IMR-90 (cell line): ENCODE measurements at regions not wholly inside any gene's neighbourhood (a gene's known extent, or its start where the extent isn't known, plus 50 kb on each side); places are given as distances from the start of the nearest gene placed in this dataset.
"Not testable (repeated sequence)": the region's sequence is repeated elsewhere in the genome, so short reads cannot be mapped to it uniquely, and the experiment has no call there.

ENCODE experiments used
- ATAC-seq: fragments of 200-7000 bp; cut with Tn5 transposase; 2 replicates; pipeline ENCODE4 v1.9.1; 2020; ENCODE audit warnings: low read depth, mild to moderate bottlenecking, moderate library complexity
- BruUV-seq: library from RNA; stranded (reverse); fragments of 400-500 nt; replicated peaks from 2 replicates; lab custom pipeline; 2021; lab: Mats Ljungman, UMichigan
- CTCF ChIA-PET: fragments of 300-600 bp; formaldehyde crosslinking; extraction: SDS; loops from one replicate; lab custom pipeline; 2021; ENCODE audit warnings: antibody characterized with exemption; lab: Yijun Ruan, JAX
- POLR2A ChIA-PET: fragments of 300-600 bp; sonication (Branson Sonifier 250); formaldehyde crosslinking; loops from one replicate; lab custom pipeline; 2022; ENCODE audit warnings: antibody characterized with exemption; ENCODE audit not compliant: unreplicated experiment; lab: Charles Lee
- DNase-seq: peaks from one replicate; pipeline ENCODE4 v3.0.0; 2013
- H2AFZ ChIP-seq: replicated peaks from 2 replicates; pipeline ENCODE3; 2013; ENCODE audit warnings: low read length, mild to moderate bottlenecking; ENCODE audit not compliant: poor library complexity
- H2AK5ac ChIP-seq: 2 replicates; pipeline ENCODE4 v1.6.1; 2013; ENCODE audit warnings: low read depth, low read length, inconsistent platforms
- H2AK9ac ChIP-seq: replicated peaks from 2 replicates; pipeline ENCODE3; 2013; ENCODE audit warnings: mild to moderate bottlenecking, low read depth, low read length, moderate library complexity; ENCODE audit not compliant: poor library complexity
- H2BK120ac ChIP-seq: 2 replicates; pipeline ENCODE4 v1.6.1; 2013; ENCODE audit warnings: low read depth, low read length, inconsistent platforms
- H2BK15ac ChIP-seq: 3 replicates; pipeline ENCODE4 v1.6.1; 2013; ENCODE audit warnings: low read depth, low read length, inconsistent platforms
- H2BK20ac ChIP-seq: 2 replicates; pipeline ENCODE4 v1.6.1; 2013; ENCODE audit warnings: low read depth, mild to moderate bottlenecking, inconsistent platforms, low read length, moderate library complexity
- H2BK5ac ChIP-seq: 2 replicates; pipeline ENCODE4 v1.6.1; 2013; ENCODE audit warnings: mild to moderate bottlenecking, low read depth, low read length, inconsistent platforms; ENCODE audit not compliant: poor library complexity, severe bottlenecking
- H3K14ac ChIP-seq: replicated peaks from 2 replicates; pipeline ENCODE4 v1.6.1; 2013; ENCODE audit warnings: low read depth, low read length, inconsistent platforms
- H3K18ac ChIP-seq: 2 replicates; pipeline ENCODE4 v1.6.1; 2013; ENCODE audit warnings: low read depth, low read length, control low read depth
- H3K23ac ChIP-seq: 2 replicates; pipeline ENCODE4 v1.6.1; 2013; ENCODE audit warnings: low read depth, low read length, inconsistent platforms
- H3K27ac ChIP-seq: 2 replicates; pipeline ENCODE4 v1.5.1; 2013; ENCODE audit warnings: mild to moderate bottlenecking, control low read depth, low read length; ENCODE audit not compliant: insufficient read depth
- H3K27me3 ChIP-seq: 2 replicates; pipeline ENCODE4 v1.6.1; 2013; ENCODE audit warnings: low read length; ENCODE audit not compliant: control insufficient read depth, insufficient read depth
- H3K36me3 ChIP-seq: 2 replicates; pipeline ENCODE4 v1.6.1; 2013; ENCODE audit warnings: low read length, mixed read lengths; ENCODE audit not compliant: control insufficient read depth, insufficient read depth
- H3K4ac ChIP-seq: 2 replicates; pipeline ENCODE4 v1.6.1; 2013; ENCODE audit warnings: low read depth, low read length, inconsistent platforms
- H3K4me1 ChIP-seq: 2 replicates; pipeline ENCODE4 v1.6.1; 2013; ENCODE audit warnings: low read length, mixed read lengths; ENCODE audit not compliant: control insufficient read depth, insufficient read depth
- H3K4me2 ChIP-seq: 2 replicates; pipeline ENCODE4 v1.6.1; 2013; ENCODE audit warnings: low read depth, mild to moderate bottlenecking, control low read depth, low read length, moderate library complexity
- H3K4me3 ChIP-seq: 2 replicates; pipeline ENCODE4 v1.5.1; 2013; ENCODE audit warnings: low read depth, mild to moderate bottlenecking, control low read depth, low read length, moderate library complexity; ENCODE audit not compliant: insufficient read depth
- H3K56ac ChIP-seq: 2 replicates; pipeline ENCODE4 v1.6.1; 2013; ENCODE audit warnings: low read length, inconsistent platforms; ENCODE audit not compliant: insufficient read depth; ENCODE audit errors: extremely low read depth
- H3K79me1 ChIP-seq, 2 experiments: 2 replicates each; pipeline ENCODE4 v1.6.1; 2013; ENCODE audit warnings: low read length in 2 of 2, inconsistent platforms in 1 of 2, low read depth in 1 of 2
- H3K9ac ChIP-seq: 2 replicates; pipeline ENCODE4 v1.6.1; 2013; ENCODE audit warnings: low read depth, low read length, control low read depth
- H3K9me1 ChIP-seq: 2 replicates; pipeline ENCODE4 v1.6.1; 2013; ENCODE audit warnings: low read length, inconsistent platforms; ENCODE audit not compliant: insufficient read depth
- H3K9me3 ChIP-seq: 2 replicates; pipeline ENCODE4 v1.6.1; 2013; ENCODE audit warnings: low read length; ENCODE audit not compliant: control insufficient read depth, insufficient read depth
- H4K20me1 ChIP-seq: 2 replicates; pipeline ENCODE4 v1.6.1; 2013; ENCODE audit warnings: low read length, inconsistent platforms; ENCODE audit not compliant: insufficient read depth
- H4K5ac ChIP-seq: 2 replicates; pipeline ENCODE4 v1.6.1; 2013; ENCODE audit warnings: mild to moderate bottlenecking, low read depth, low read length, control low read depth
- H4K8ac ChIP-seq, 2 experiments: 2 replicates each; pipeline ENCODE4 v1.6.1; 2013; ENCODE audit warnings: low read depth in 2 of 2, low read length in 2 of 2, control low read depth in 1 of 2, inconsistent platforms in 1 of 2
- H4K91ac ChIP-seq: 2 replicates; pipeline ENCODE4 v1.6.1; 2013; ENCODE audit warnings: low read depth, low read length, inconsistent platforms; ENCODE audit not compliant: insufficient read depth
- CEBPB ChIP-seq: IDR thresholded peaks from 2 replicates; pipeline ENCODE4 v1.6.1; 2012; ENCODE audit warnings: low read depth, low read length, improper control_type of control experiment
- WGBS, 2 experiments: methylation state at CpG; one replicate each; pipeline versions ENCODE4 v1.1.5 to v1.1.7; 2013; ENCODE audit warnings: missing lambda C conversion rate in 2 of 2; ENCODE audit not compliant: insufficient read length in 1 of 2; ENCODE audit errors: extremely low coverage in 2 of 2; 5-methylcytosine and 5-hydroxymethylcytosine counted together
- dilution Hi-C: fragments of 300-500 bp; cut with HindIII; formaldehyde crosslinking; loops from one replicate; pipeline ENCODE4 v1.14.3; 2018; ENCODE audit warnings: low sequenced_read_pairs; ENCODE audit not compliant: unreplicated experiment
- in situ Hi-C: fragments of 300-500 bp; cut with MboI; formaldehyde crosslinking; loops from 3 replicates; pipeline ENCODE4 v1.14.3; 2019; ENCODE audit warnings: low sequenced_read_pairs, inconsistent platforms, mixed read lengths
- intact Hi-C: fragments of 100-400 bp; cut with micrococcal nuclease; formaldehyde crosslinking; loops from 2 replicates; pipeline ENCODE4 v1.10.0; 2022

DNA sequence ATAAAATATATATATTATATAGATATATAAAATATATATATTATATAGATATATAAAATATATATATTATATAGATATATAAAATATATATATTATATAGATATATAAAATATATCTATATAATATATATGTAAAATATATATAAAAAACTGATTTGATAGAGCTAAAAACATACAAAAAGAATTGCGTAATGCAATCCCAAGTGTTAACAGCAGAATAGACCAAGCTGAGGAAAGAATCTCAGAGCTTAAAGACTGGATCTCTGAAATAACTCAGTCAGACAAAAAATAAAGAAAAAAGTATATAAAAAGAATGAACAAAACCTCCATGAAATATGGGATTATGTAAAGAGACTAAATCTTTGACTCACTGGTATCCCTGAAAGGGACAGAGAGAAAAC, 112.8 kb upstream of the GCFC2 start:
- H3K9me3 ChIP-seq, result not testable (repeated sequence)

More for the DNA sequence above, 112.8 kb upstream of the GCFC2 start:
- H3K14ac ChIP-seq, H2AK5ac ChIP-seq, H3K56ac ChIP-seq, H3K4me3 ChIP-seq, H3K79me1 ChIP-seq, POLR2A ChIA-PET, H2BK20ac ChIP-seq, H4K20me1 ChIP-seq, H2BK120ac ChIP-seq, H3K4ac ChIP-seq, H3K23ac ChIP-seq, H4K91ac ChIP-seq, H4K5ac ChIP-seq, H3K27ac ChIP-seq, H3K9me1 ChIP-seq, H4K8ac ChIP-seq, H2BK5ac ChIP-seq, H3K18ac ChIP-seq, BruUV-seq, intact Hi-C loops, H3K27me3 ChIP-seq, ATAC-seq, CTCF ChIA-PET, H2AK9ac ChIP-seq, H3K36me3 ChIP-seq, in situ Hi-C loops, dilution Hi-C loops, H3K4me2 ChIP-seq, H3K9ac ChIP-seq, H2AFZ ChIP-seq, DNase-seq, H2BK15ac ChIP-seq, H3K4me1 ChIP-seq: not testable (repeated sequence)
- WGBS, 2 experiments, result no CpG with 5 or more reads among the region's 1 CpG
- TF ChIP-seq CEBPB, result peak; percentile 59
